Endothelial cell of umbilical vein (primary cell): ENCODE measurements at regions not wholly inside any gene's neighbourhood (a gene's known extent, or its start where the extent isn't known, plus 50 kb on each side); places are given as distances from the start of the nearest gene placed in this dataset.

Experiments
- BruUV-seq: library from RNA; stranded (reverse); fragments of 400-500 nt; replicated peaks from 2 replicates; lab custom pipeline; 2021; lab: Mats Ljungman, UMichigan
- CTCF ChIA-PET: fragments of 300-600, 350-600 bp; sonication (Branson Sonifier 250); formaldehyde crosslinking; loops from one replicate; lab custom pipeline; 2021; ENCODE audit warnings: antibody characterized with exemption, inconsistent platforms; lab: Charles Lee
- POLR2A ChIA-PET: fragments of 300-600, 350-600 bp; sonication (Branson Sonifier 250); formaldehyde crosslinking; loops from one replicate; lab custom pipeline; 2021; ENCODE audit warnings: antibody characterized with exemption, inconsistent platforms; lab: Charles Lee
- DNase-seq: peaks from one replicate; pipeline ENCODE4 v3.0.0-alpha.2; 2011; ENCODE audit warnings: low read depth, low spot score
- FAIRE-seq: peaks from 2 replicates; lab custom pipeline; 2011; peaks lifted over from hg19 to GRCh38; lab: Jason Lieb, UNC
- H2AFZ ChIP-seq: 2 replicates; pipeline ENCODE4 v1.6.0; 2012; ENCODE audit warnings: low read depth, low read length, control low read depth, inconsistent platforms
- H3K27ac ChIP-seq: 2 replicates; pipeline ENCODE4 v1.5.1; 2011; ENCODE audit warnings: low read depth, mild to moderate bottlenecking, control low read depth, low read length, moderate library complexity; ENCODE audit not compliant: insufficient read depth
- H3K27me3 ChIP-seq, 2 experiments: 2 replicates each; pipeline versions ENCODE4 v1.6.0 to v1.6.1; 2011; ENCODE audit warnings: low read length in 2 of 2, mixed read lengths in 1 of 2; ENCODE audit not compliant: control insufficient read depth in 2 of 2, insufficient read depth in 2 of 2
- H3K36me3 ChIP-seq, 2 experiments: 2 replicates in 1 of 2; 3 replicates in 1 of 2; pipeline ENCODE4 v1.5.1; 2011; ENCODE audit warnings: low read length in 2 of 2, mild to moderate bottlenecking in 1 of 2, moderate library complexity in 1 of 2; ENCODE audit not compliant: control insufficient read depth in 2 of 2, insufficient read depth in 2 of 2; ENCODE audit errors: extremely low read depth in 1 of 2
- H3K4me1 ChIP-seq: 3 replicates; pipeline ENCODE4 v1.5.1; 2011; ENCODE audit warnings: mild to moderate bottlenecking, low read length; ENCODE audit not compliant: control insufficient read depth, insufficient read depth; ENCODE audit errors: extremely low read depth
- H3K4me2 ChIP-seq: 2 replicates; pipeline ENCODE4 v1.6.1; 2011; ENCODE audit warnings: low read length, control low read depth, mixed read lengths; ENCODE audit not compliant: insufficient read depth
- H3K4me3 ChIP-seq, 3 experiments: fragments of 200-600 bp in 1 of 3; sonication (generic), shearing (Covaris generic) in 1 of 3; replicated peaks in 1 of 3; 2 replicates each; pipeline ENCODE4 v1.5.1; 2011 to 2016; ENCODE audit warnings: control low read depth in 3 of 3, low read length in 3 of 3, mild to moderate bottlenecking in 2 of 3, inconsistent platforms in 1 of 3, low read depth in 1 of 3, moderate library complexity in 1 of 3; ENCODE audit not compliant: insufficient read depth in 1 of 3
- H3K79me2 ChIP-seq: 2 replicates; pipeline ENCODE4 v1.6.0; 2012; ENCODE audit warnings: low read length, inconsistent platforms; ENCODE audit not compliant: control insufficient read depth, insufficient read depth
- H3K9ac ChIP-seq: replicated peaks from 2 replicates; pipeline ENCODE3; 2011; ENCODE audit warnings: low read length, control low read depth; ENCODE audit not compliant: insufficient read depth; ENCODE audit errors: extremely low read depth
- H3K9me1 ChIP-seq: replicated peaks from 3 replicates; pipeline ENCODE4 v1.6.0; 2011; ENCODE audit warnings: mild to moderate bottlenecking, low read length; ENCODE audit not compliant: control insufficient read depth, insufficient read depth; ENCODE audit errors: extremely low read depth
- H3K9me3 ChIP-seq: replicated peaks from 2 replicates; pipeline ENCODE4 v1.5.1; 2012; ENCODE audit warnings: low read length, inconsistent platforms; ENCODE audit not compliant: control insufficient read depth, insufficient read depth
- H4K20me1 ChIP-seq: replicated peaks from 2 replicates; pipeline ENCODE3; 2011; ENCODE audit warnings: mild to moderate bottlenecking, low read length; ENCODE audit not compliant: control insufficient read depth, insufficient read depth; ENCODE audit errors: extremely low read depth
- CTCF ChIP-seq, 2 donors: IDR thresholded peaks; 1 replicate in 1 of 2; 2 replicates in 1 of 2; pipeline ENCODE4 v1.5.1; 2011; ENCODE audit warnings: low read length in 2 of 2, mild to moderate bottlenecking in 2 of 2, moderate library complexity in 2 of 2, control low read depth in 1 of 2, inconsistent platforms in 1 of 2, low read depth in 1 of 2; ENCODE audit not compliant: insufficient read depth in 1 of 2; ENCODE audit errors: extremely low read depth in 1 of 2
- EZH2 ChIP-seq: IDR thresholded peaks from 2 replicates; pipeline ENCODE4 v1.6.1; 2012; ENCODE audit warnings: borderline replicate concordance, low read depth, mild to moderate bottlenecking, moderate library complexity, low read length, inconsistent platforms; ENCODE audit not compliant: severe bottlenecking
- FOS ChIP-seq: IDR thresholded peaks from 2 replicates; pipeline ENCODE4 v1.6.1; 2011; ENCODE audit warnings: mild to moderate bottlenecking, low read length, moderate library complexity, borderline replicate concordance; ENCODE audit not compliant: insufficient read depth
- GATA2 ChIP-seq: IDR thresholded peaks from 2 replicates; pipeline ENCODE4 v1.7.0; 2011; ENCODE audit warnings: low read depth, mild to moderate bottlenecking, moderate library complexity, mixed read lengths, low read length; ENCODE audit not compliant: insufficient read length, insufficient read depth
- JUN ChIP-seq: IDR thresholded peaks from 2 replicates; pipeline ENCODE4 v1.6.1; 2011; ENCODE audit warnings: borderline replicate concordance, low read depth; ENCODE audit not compliant: insufficient read length, insufficient read depth
- MAX ChIP-seq: IDR thresholded peaks from 2 replicates; pipeline ENCODE4 v1.6.1; 2011; ENCODE audit not compliant: insufficient read depth, insufficient read length
- MYC ChIP-seq: IDR thresholded peaks from one replicate; pipeline ENCODE4 v1.6.1; 2011; ENCODE audit warnings: mild to moderate bottlenecking, low read depth, low read length
- POLR2A ChIP-seq: IDR thresholded peaks from 2 replicates; pipeline ENCODE4 v1.6.1; 2012; ENCODE audit warnings: low read depth, mild to moderate bottlenecking, control low read depth, low read length
- POLR2AphosphoS5 ChIP-seq: IDR thresholded peaks from 2 replicates; pipeline ENCODE4 v1.6.1; 2012; ENCODE audit warnings: low read depth, mild to moderate bottlenecking, control low read depth, low read length, moderate library complexity; ENCODE audit not compliant: insufficient read depth
- dilution Hi-C: fragments of 300-500 bp; cut with MboI; formaldehyde crosslinking; loops from one replicate; pipeline ENCODE4 v1.15.0; 2019; ENCODE audit warnings: low sequenced_read_pairs; ENCODE audit not compliant: extremely low pct_ligation_motif_present
- intact Hi-C: fragments of 100-400 bp; cut with micrococcal nuclease; formaldehyde crosslinking; loops from one replicate; pipeline ENCODE4 v1.10.0; 2022

- intact Hi-C loops (no loop called here), dilution Hi-C loops (no loop called here)
- CTCF ChIA-PET, result interaction anchor here (1.0 to 1.7 kb wide), 2 partner anchors 15 to 19 kb away, joined by 3 to 5 read pairs; no protein-coding TSS in a partner anchor
- POLR2A ChIA-PET, result no interaction called here
- no peak for TF ChIP-seq MAX
- TF ChIP-seq GATA2, result no peak
- TF ChIP-seq CTCF (IDR thresholded peaks at IDR 0.05; ENCODE audit: extremely low read depth in 1 of 2, insufficient read depth in 1 of 2, low read depth in 1 of 2, low read length in 2 of 2), result no peak
- no peak for TF ChIP-seq JUN
- no peak for TF ChIP-seq POLR2AphosphoS5
- TF ChIP-seq FOS, result no peak
- no peak for TF ChIP-seq POLR2A
- TF ChIP-seq EZH2, result no peak
- no peak for TF ChIP-seq MYC
- Histone ChIP-seq H3K36me3 (no peaks in the 10 kb centered on the region), H3K9me3 (no peaks in the 10 kb centered on the region), H3K4me2 (no peak overlapping the region), H3K9me1 (no peaks in the 10 kb centered on the region), H3K9ac (no peak overlapping the region), H3K27me3 (no peaks in the 10 kb centered on the region), H3K27ac (no peak overlapping the region), H3K4me3 (no peak overlapping the region), H2AFZ (no peak overlapping the region), H4K20me1 (no peaks in the 10 kb centered on the region), H3K79me2 (no peaks in the 10 kb centered on the region), H3K4me1 (no peaks in the 10 kb centered on the region)
- FAIRE-seq (no peak), DNase-seq (no peak)
- no TSS peak for BruUV-seq
These were observed 632.1 kb upstream of the KCND2 start for GRCh38 chr7:119640861-119641260.
